Neural cell (in vitro differentiated cells): ENCODE measurements at regions not wholly inside any gene's neighbourhood (a gene's known extent, or its start where the extent isn't known, plus 50 kb on each side); places are given as distances from the start of the nearest gene placed in this dataset.

Experiments
- H2AFZ ChIP-seq: fragments of 200-600, 300-800 bp; sonication (generic), shearing (Covaris generic); 2 replicates; pipeline ENCODE4 v1.6.0; 2014; ENCODE audit warnings: low read depth, mild to moderate bottlenecking, antibody characterized with exemption, low read length, moderate library complexity
- H3F3A ChIP-seq: fragments of 200-600 bp; shearing (Covaris generic); 2 replicates; pipeline ENCODE4 v1.6.1; 2016; ENCODE audit warnings: mild to moderate bottlenecking, moderate library complexity, mixed read lengths, antibody characterized with exemption, low read length; ENCODE audit not compliant: insufficient read depth, poor library complexity, severe bottlenecking
- H3K27ac ChIP-seq: fragments of 200-600, 300-800 bp; sonication (generic), shearing (Covaris generic); 2 replicates; pipeline ENCODE4 v1.5.1; 2014; ENCODE audit warnings: mild to moderate bottlenecking, low read length, moderate library complexity
- H3K27me3 ChIP-seq: fragments of 300-800, 200-600 bp; sonication (generic), shearing (Covaris generic); 2 replicates; pipeline ENCODE4 v1.6.0; 2014; ENCODE audit warnings: mild to moderate bottlenecking, low read depth, low read length, moderate library complexity; ENCODE audit not compliant: insufficient read depth
- H3K36me3 ChIP-seq: fragments of 300-800, 200-600 bp; sonication (generic), shearing (Covaris generic); 2 replicates; pipeline ENCODE4 v1.5.1; 2014; ENCODE audit warnings: mild to moderate bottlenecking, antibody characterized with exemption, low read length, moderate library complexity; ENCODE audit not compliant: insufficient read depth
- H3K4me2 ChIP-seq: fragments of 300-800, 200-600 bp; sonication (generic), shearing (Covaris generic); 2 replicates; pipeline ENCODE4 v1.6.0; 2014; ENCODE audit warnings: mild to moderate bottlenecking, low read length
- H3K4me3 ChIP-seq: fragments of 300-800, 200-600 bp; sonication (generic), shearing (Covaris generic); 2 replicates; pipeline ENCODE4 v1.5.1; 2014; ENCODE audit warnings: mild to moderate bottlenecking, low read length, moderate library complexity
- H3K79me2 ChIP-seq: fragments of 200-600 bp; shearing (Covaris generic); replicated peaks from 2 replicates; pipeline ENCODE4 v1.6.0; 2014; ENCODE audit warnings: mild to moderate bottlenecking, low read length, moderate library complexity; ENCODE audit not compliant: insufficient read depth
- H3K9ac ChIP-seq: fragments of 300-800, 200-600 bp; sonication (generic), shearing (Covaris generic); 2 replicates; pipeline ENCODE4 v1.6.1; 2016; ENCODE audit warnings: mild to moderate bottlenecking, low read length, mixed read lengths
- H3K9me2 ChIP-seq: fragments of 200-600 bp; shearing (Covaris generic); 2 replicates; pipeline ENCODE4 v1.6.1; 2016; ENCODE audit warnings: mild to moderate bottlenecking, low read length, mixed read lengths; ENCODE audit not compliant: insufficient read depth
- H3K9me3 ChIP-seq: fragments of 200-600, 300-800 bp; sonication (generic), shearing (Covaris generic); 2 replicates; pipeline ENCODE4 v1.6.1; 2016; ENCODE audit warnings: mild to moderate bottlenecking, mixed run types, low read length, moderate library complexity, mixed read lengths
- H4K20me1 ChIP-seq: fragments of 200-600 bp; shearing (Covaris generic); 2 replicates; pipeline ENCODE4 v1.6.1; 2016; ENCODE audit warnings: mild to moderate bottlenecking, mixed run types; ENCODE audit not compliant: insufficient read depth
- CTCF ChIP-seq: fragments of 450-650 bp; IDR thresholded peaks from 2 replicates; pipeline ENCODE4 v1.5.1; 2014; ENCODE audit warnings: antibody characterized with exemption, mild to moderate bottlenecking, moderate library complexity; ENCODE audit not compliant: poor library complexity, severe bottlenecking
- EP300 ChIP-seq: fragments of 450-650 bp; conservative IDR thresholded peaks from 2 replicates; pipeline ENCODE4 v1.6.1; 2014; ENCODE audit warnings: antibody characterized with exemption, mild to moderate bottlenecking, moderate library complexity; ENCODE audit not compliant: poor library complexity, severe bottlenecking
- EZH2 ChIP-seq: fragments of 200-600, 300-800 bp; shearing (Covaris generic), sonication (generic); IDR thresholded peaks from 2 replicates; pipeline ENCODE4 v1.6.1; 2014; ENCODE audit warnings: antibody characterized with exemption, low read length, borderline replicate concordance, mild to moderate bottlenecking; ENCODE audit not compliant: insufficient read depth, poor library complexity, severe bottlenecking
- MXI1 ChIP-seq: fragments of 450-650 bp; conservative IDR thresholded peaks from 2 replicates; pipeline ENCODE4 v1.6.1; 2014; ENCODE audit warnings: antibody characterized with exemption, mild to moderate bottlenecking; ENCODE audit not compliant: poor library complexity, severe bottlenecking
- POLR2AphosphoS5 ChIP-seq: IDR thresholded peaks from 2 replicates; pipeline ENCODE4 v1.6.1; 2012
- RAD21 ChIP-seq: fragments of 450-650 bp; conservative IDR thresholded peaks from 2 replicates; pipeline ENCODE4 v1.6.1; 2014; ENCODE audit warnings: antibody characterized with exemption, mild to moderate bottlenecking, moderate library complexity
- REST ChIP-seq: IDR thresholded peaks from 2 replicates; pipeline ENCODE4 v1.6.1; 2012; ENCODE audit warnings: borderline replicate concordance
- SMC3 ChIP-seq: fragments of 450-650 bp; conservative IDR thresholded peaks from 2 replicates; pipeline ENCODE4 v1.6.1; 2014; ENCODE audit warnings: antibody characterized with exemption, mild to moderate bottlenecking, moderate library complexity; ENCODE audit not compliant: poor library complexity
- TAF1 ChIP-seq: IDR thresholded peaks from 2 replicates; pipeline ENCODE4 v1.6.1; 2012; ENCODE audit warnings: low read depth

GRCh38 chr10:57987055-57987721 lies 280.5 kb downstream of the IPMK start:
- no peaks in the 10 kb centered on the region for H3K9me2 ChIP-seq
- no peaks in the 10 kb centered on the region for H3K27me3 ChIP-seq
- no peak overlapping the region for H3K4me2 ChIP-seq
- no peaks in the 10 kb centered on the region for H3F3A ChIP-seq
- H4K20me1 ChIP-seq, result no peaks in the 10 kb centered on the region
- H3K36me3 ChIP-seq, result no peaks in the 10 kb centered on the region
- no peak overlapping the region for H3K27ac ChIP-seq
- H3K9ac ChIP-seq, result no peak overlapping the region
- H2AFZ ChIP-seq, result no peak overlapping the region
- TF ChIP-seq MXI1, result no peak
- no peak for TF ChIP-seq EP300
- TF ChIP-seq CTCF, result no peak
- TF ChIP-seq RAD21, result no peak
- no peak for TF ChIP-seq REST
- no peak for TF ChIP-seq EZH2
- no peak for TF ChIP-seq POLR2AphosphoS5
- TF ChIP-seq TAF1, result no peak
- H3K4me3 ChIP-seq, result no peak overlapping the region
- H3K79me2 ChIP-seq, result no peaks in the 10 kb centered on the region
- no peaks in the 10 kb centered on the region for H3K9me3 ChIP-seq

GRCh38 chr10:57986422-57986821 lies 281.3 kb downstream of the IPMK start:
- no peak overlapping the region for H3K9ac ChIP-seq
- no peaks in the 10 kb centered on the region for H3K27me3 ChIP-seq
- no peaks in the 10 kb centered on the region for H3F3A ChIP-seq
- no peaks in the 10 kb centered on the region for H3K9me2 ChIP-seq
- no peaks in the 10 kb centered on the region for H4K20me1 ChIP-seq
- no peaks in the 10 kb centered on the region for H3K79me2 ChIP-seq
- no peak overlapping the region for H3K4me2 ChIP-seq
- no peaks in the 10 kb centered on the region for H3K36me3 ChIP-seq
- no peak overlapping the region for H3K4me3 ChIP-seq
- H2AFZ ChIP-seq, result no peak overlapping the region
- no peak overlapping the region for H3K27ac ChIP-seq
- no peaks in the 10 kb centered on the region for H3K9me3 ChIP-seq
- TF ChIP-seq EZH2 (no peak), SMC3 (no peak), RAD21 (no peak), EP300 (no peak), TAF1 (no peak), CTCF (no peak), MXI1 (no peak), REST (no peak), POLR2AphosphoS5 (no peak)
